SK-N-MC (cell line): ENCODE measurements at regions not wholly inside any gene's neighbourhood (a gene's known extent, or its start where the extent isn't known, plus 50 kb on each side); places are given as distances from the start of the nearest gene placed in this dataset.

Experiments
- EZH2 ChIP-seq: fragments of 200-600 bp; sonication (generic); IDR thresholded peaks from one replicate; pipeline ENCODE4 v1.6.1; 2017; ENCODE audit warnings: antibody characterized with exemption
- FOXP2 ChIP-seq: optimal IDR thresholded peaks from 2 replicates; pipeline ENCODE3; 2011; ENCODE audit warnings: mild to moderate bottlenecking, moderate library complexity; ENCODE audit not compliant: insufficient read depth; ENCODE audit errors: extremely low read length, control extremely low read depth
- POLR2AphosphoS5 ChIP-seq: IDR thresholded peaks from 2 replicates; pipeline ENCODE4 v1.6.1; 2012; ENCODE audit warnings: mild to moderate bottlenecking, low read depth, low read length, borderline replicate concordance

DNA sequence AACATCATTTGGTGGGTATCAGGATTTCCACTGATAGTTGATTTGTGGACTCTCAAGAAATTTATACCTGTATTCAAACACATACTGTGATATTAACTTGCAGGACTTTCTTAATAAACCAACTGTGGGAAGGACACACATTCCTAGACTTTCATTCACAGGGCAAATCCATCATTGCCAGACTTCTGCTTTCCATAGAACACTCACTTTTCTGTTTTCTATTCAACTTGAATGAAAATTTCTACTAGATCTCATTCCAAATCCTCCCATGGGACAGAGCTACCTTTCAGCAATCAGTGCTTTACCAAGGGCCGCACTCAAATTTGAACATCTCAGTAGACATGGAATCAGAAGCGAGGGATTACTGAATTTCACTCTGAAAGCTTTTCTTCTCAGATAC lies 612.5 kb downstream of the IRS1 start:
- TF ChIP-seq POLR2AphosphoS5 (no peak), EZH2 (no peak), FOXP2 (no peak)
